PC-9 (cell line): ENCODE measurements at regions not wholly inside any gene's neighbourhood (a gene's known extent, or its start where the extent isn't known, plus 50 kb on each side); places are given as distances from the start of the nearest gene placed in this dataset.

Experiments
- EZH2 ChIP-seq: fragments of 200-600 bp; sonication (generic); IDR thresholded peaks from 2 replicates; pipeline ENCODE4 v1.8.0; 2017; ENCODE audit warnings: antibody characterized with exemption, low read depth
- TF ChIP-seq, protein P1 (sequence below): fragments of 200-600 bp; sonication (generic); conservative IDR thresholded peaks from 2 replicates; pipeline ENCODE4 v1.6.1; 2017; ENCODE audit warnings: mixed run types, antibody characterized with exemption, mild to moderate bottlenecking, moderate library complexity

DNA sequence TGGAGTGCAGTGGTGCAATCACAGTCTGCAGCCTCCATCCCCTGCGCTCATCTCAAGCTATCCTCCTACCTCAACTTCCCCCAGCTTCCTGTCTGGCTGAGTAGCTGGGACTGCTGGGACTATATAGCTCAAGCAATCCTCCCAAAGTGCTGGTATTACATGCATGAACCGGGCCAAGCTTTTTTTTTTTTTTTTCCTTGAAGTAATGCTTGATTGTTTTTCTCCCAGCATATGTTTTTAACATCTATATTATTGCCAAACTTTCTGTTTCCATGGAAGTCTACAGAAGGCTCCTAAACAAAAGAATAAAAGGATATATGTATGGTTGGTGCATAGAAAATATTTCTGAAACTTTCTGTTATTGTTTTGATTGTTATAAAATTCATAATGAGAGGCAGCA is 853.6 kb downstream of the KCNA4 start:
- TF ChIP-seq, protein P1, sequence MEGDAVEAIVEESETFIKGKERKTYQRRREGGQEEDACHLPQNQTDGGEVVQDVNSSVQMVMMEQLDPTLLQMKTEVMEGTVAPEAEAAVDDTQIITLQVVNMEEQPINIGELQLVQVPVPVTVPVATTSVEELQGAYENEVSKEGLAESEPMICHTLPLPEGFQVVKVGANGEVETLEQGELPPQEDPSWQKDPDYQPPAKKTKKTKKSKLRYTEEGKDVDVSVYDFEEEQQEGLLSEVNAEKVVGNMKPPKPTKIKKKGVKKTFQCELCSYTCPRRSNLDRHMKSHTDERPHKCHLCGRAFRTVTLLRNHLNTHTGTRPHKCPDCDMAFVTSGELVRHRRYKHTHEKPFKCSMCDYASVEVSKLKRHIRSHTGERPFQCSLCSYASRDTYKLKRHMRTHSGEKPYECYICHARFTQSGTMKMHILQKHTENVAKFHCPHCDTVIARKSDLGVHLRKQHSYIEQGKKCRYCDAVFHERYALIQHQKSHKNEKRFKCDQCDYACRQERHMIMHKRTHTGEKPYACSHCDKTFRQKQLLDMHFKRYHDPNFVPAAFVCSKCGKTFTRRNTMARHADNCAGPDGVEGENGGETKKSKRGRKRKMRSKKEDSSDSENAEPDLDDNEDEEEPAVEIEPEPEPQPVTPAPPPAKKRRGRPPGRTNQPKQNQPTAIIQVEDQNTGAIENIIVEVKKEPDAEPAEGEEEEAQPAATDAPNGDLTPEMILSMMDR = no peak
- TF ChIP-seq EZH2 = no peak
